ENCODE measurements at regions not wholly inside any gene's neighbourhood (a gene's known extent, or its start where the extent isn't known, plus 50 kb on each side); places are given as distances from the start of the nearest gene placed in this dataset.

- Histone ChIP-seq H3K36me3 (no peaks in the 10 kb centered on the region), H3K27me3 (no peaks in the 10 kb centered on the region), H3K9me3 (no peaks in the 10 kb centered on the region), H3K4me3 (no peak overlapping the region), H3K27ac (no peak overlapping the region), H3K4me1 (no peaks in the 10 kb centered on the region)
- ATAC-seq, result no peak
- WGBS, 2 donors (ENCODE audit: low coverage in 1 of 2), result 69 to 80% methylated on average over 4 of the region's 4 CpGs
- no peak for TF ChIP-seq POLR2A (IDR thresholded peaks at IDR 0.05)
- no peak for TF ChIP-seq POLR2AphosphoS5 (IDR thresholded peaks at IDR 0.05)
- no peak for TF ChIP-seq EP300 (IDR thresholded peaks at IDR 0.05)
- no peak for TF ChIP-seq CTCF (IDR thresholded peaks at IDR 0.05)
Observed at GRCh38 chr18:30093376-30093775, 949.2 kb downstream of the DSC3 start.

- ATAC-seq, result no peak
- Histone ChIP-seq H3K36me3 (no peaks in the 10 kb centered on the region), H3K4me1 (no peaks in the 10 kb centered on the region), H3K27me3 (no peaks in the 10 kb centered on the region), H3K4me3 (no peak overlapping the region), H3K9me3 (no peaks in the 10 kb centered on the region), H3K27ac (no peak overlapping the region)
- TF ChIP-seq EP300 (IDR thresholded peaks at IDR 0.05) (no peak), CTCF (IDR thresholded peaks at IDR 0.05) (no peak), POLR2AphosphoS5 (IDR thresholded peaks at IDR 0.05) (no peak), POLR2A (IDR thresholded peaks at IDR 0.05) (no peak)
Observed at GRCh38 chr18:30088238-30089015, 954.1 kb downstream of the DSC3 start.

- Histone ChIP-seq H3K4me3 (no peak overlapping the region), H3K9me3 (peaks cover 0 to 10% (median 0%) of the 10 kb centered on the region in 3 donors), H3K36me3 (no peaks in the 10 kb centered on the region), H3K4me1 (no peaks in the 10 kb centered on the region), H3K27me3 (no peaks in the 10 kb centered on the region), H3K27ac (no peak overlapping the region)
- WGBS, 2 donors (ENCODE audit: low coverage in 1 of 2), result 100% methylated on average over 1 of the region's 1 CpG
- ATAC-seq, result no peak
- TF ChIP-seq EP300 (IDR thresholded peaks at IDR 0.05), result no peak
- TF ChIP-seq POLR2AphosphoS5 (IDR thresholded peaks at IDR 0.05), result no peak
- no peak for TF ChIP-seq CTCF (IDR thresholded peaks at IDR 0.05)
Observed at GRCh38 chr18:30086351-30086750, 956.2 kb downstream of the DSC3 start.

GRCh38 chr18:30081122-30081521, 961.4 kb downstream of the DSC3 start:
- Histone ChIP-seq H3K27me3 (no peaks in the 10 kb centered on the region), H3K9me3 (peaks cover 0 to 17% (median 0%) of the 10 kb centered on the region in 3 donors), H3K27ac (no peak overlapping the region), H3K36me3 (no peaks in the 10 kb centered on the region), H3K4me3 (no peak overlapping the region), H3K4me1 (no peaks in the 10 kb centered on the region)
- ATAC-seq, result no peak
- TF ChIP-seq POLR2AphosphoS5 (IDR thresholded peaks at IDR 0.05), result no peak
- no peak for TF ChIP-seq POLR2A (IDR thresholded peaks at IDR 0.05)
- no peak for TF ChIP-seq EP300 (IDR thresholded peaks at IDR 0.05)
- no peak for TF ChIP-seq CTCF (IDR thresholded peaks at IDR 0.05)

- Histone ChIP-seq H3K27me3 (no peaks in the 10 kb centered on the region), H3K9me3 (peaks cover 0 to 25% (median 0%) of the 10 kb centered on the region in 3 donors), H3K36me3 (no peaks in the 10 kb centered on the region), H3K27ac (no peak overlapping the region), H3K4me3 (no peak overlapping the region), H3K4me1 (no peaks in the 10 kb centered on the region)
- TF ChIP-seq POLR2AphosphoS5 (IDR thresholded peaks at IDR 0.05) (no peak), CTCF (IDR thresholded peaks at IDR 0.05) (no peak), EP300 (IDR thresholded peaks at IDR 0.05) (no peak), POLR2A (IDR thresholded peaks at IDR 0.05) (no peak)
- ATAC-seq, result no peak
- 51 to 54% methylated on average over 4 to 5 of the region's 5 CpGs for WGBS, 2 donors (ENCODE audit: low coverage in 1 of 2)
Observed at GRCh38 chr18:30072609-30073385, 969.7 kb downstream of the DSC3 start.
